K562 (cell line): ENCODE measurements at regions not wholly inside any gene's neighbourhood (a gene's known extent, or its start where the extent isn't known, plus 50 kb on each side); places are given as distances from the start of the nearest gene placed in this dataset.
"Not testable (repeated sequence)": the region's sequence is repeated elsewhere in the genome, so short reads cannot be mapped to it uniquely, and the experiment has no call there.

Experiments
- ATAC-seq: fragments of 200-7000 bp; cut with Tn5 transposase; 3 replicates; pipeline ENCODE4 v1.9.1; 2020; ENCODE audit warnings: moderate library complexity
- BruUV-seq: library from RNA; stranded (reverse); fragments of 400-500 nt; replicated peaks from 2 replicates; lab custom pipeline; 2021; lab: Mats Ljungman, UMichigan
- CTCF ChIA-PET: fragments of 300-600 bp; formaldehyde crosslinking; extraction: SDS; loops from one replicate; lab custom pipeline; 2021; ENCODE audit warnings: low intra/inter-chr PET ratio; lab: Yijun Ruan, JAX
- POLR2A ChIA-PET: fragments of 300-600, 350-650 bp; sonication (Branson Sonifier 250); formaldehyde crosslinking; extraction: SDS; loops from one replicate; lab custom pipeline; 2021; ENCODE audit warnings: antibody characterized with exemption, inconsistent platforms; lab: Yijun Ruan, JAX
- DNase-seq, 4 experiments: peaks; one replicate each; pipeline versions ENCODE4 v3.0.0 to v3.0.0-alpha.2; 2011 to 2018; ENCODE audit warnings: low spot score in 3 of 4, mixed read lengths in 3 of 4; ENCODE audit errors: extremely low read depth in 1 of 4
- FAIRE-seq: peaks from 2 replicates; lab custom pipeline; 2011; peaks lifted over from hg19 to GRCh38; lab: Jason Lieb, UNC
- H2AFZ ChIP-seq: 2 replicates; pipeline ENCODE4 v1.6.0; 2011; ENCODE audit warnings: low read depth, low read length, control low read depth, inconsistent platforms
- H3K27ac ChIP-seq: fragments of 200-600 bp; 3 replicates; pipeline ENCODE4 v1.8.0; 2011; ENCODE audit warnings: low read depth, mild to moderate bottlenecking, control low read depth, inconsistent platforms, low read length, moderate library complexity, mixed read lengths; ENCODE audit errors: extremely low read depth
- H3K27me3 ChIP-seq, 2 experiments: fragments of 300-600 bp in 1 of 2; 2 replicates in 1 of 2; 3 replicates in 1 of 2; pipeline versions ENCODE4 v1.6.0 to v1.8.0; 2011; ENCODE audit warnings: inconsistent platforms in 2 of 2, low read length in 2 of 2, mild to moderate bottlenecking in 1 of 2, mixed read lengths in 1 of 2, moderate library complexity in 1 of 2; ENCODE audit not compliant: control insufficient read depth in 2 of 2, insufficient read depth in 2 of 2
- H3K36me3 ChIP-seq: fragments of 300-600 bp; 3 replicates; pipeline ENCODE4 v1.8.0; 2011; ENCODE audit warnings: mild to moderate bottlenecking, low read length, inconsistent platforms; ENCODE audit not compliant: control insufficient read depth, insufficient read depth
- H3K4me1 ChIP-seq, 2 experiments: fragments of 200-600 bp in 1 of 2; replicated peaks in 1 of 2; 2 replicates in 1 of 2; 3 replicates in 1 of 2; pipeline versions ENCODE4 v1.5.1 to v1.8.0; 2011; ENCODE audit warnings: inconsistent platforms in 2 of 2, low read length in 2 of 2, mild to moderate bottlenecking in 1 of 2, mixed read lengths in 1 of 2, moderate library complexity in 1 of 2; ENCODE audit not compliant: control insufficient read depth in 2 of 2, insufficient read depth in 2 of 2
- H3K4me2 ChIP-seq: 2 replicates; pipeline ENCODE4 v1.6.1; 2011; ENCODE audit warnings: low read length, control low read depth, inconsistent platforms, mixed read lengths; ENCODE audit not compliant: insufficient read depth
- H3K4me3 ChIP-seq: fragments of 200-600 bp; sonication (generic), shearing (Covaris generic); 2 replicates; pipeline ENCODE4 v1.5.1; 2016; ENCODE audit warnings: control low read depth, inconsistent platforms
- H3K79me2 ChIP-seq: fragments of 200-600 bp; 3 replicates; pipeline ENCODE4 v1.8.0; 2011; ENCODE audit warnings: low read length, inconsistent platforms; ENCODE audit not compliant: control insufficient read depth, insufficient read depth
- H3K9ac ChIP-seq, 2 experiments: 2 replicates each; pipeline versions ENCODE4 v1.6.0 to v1.6.1; 2011; ENCODE audit warnings: low read depth in 2 of 2, low read length in 2 of 2, control low read depth in 1 of 2, inconsistent platforms in 1 of 2, mild to moderate bottlenecking in 1 of 2, mixed read lengths in 1 of 2; ENCODE audit not compliant: insufficient read depth in 1 of 2
- H3K9me1 ChIP-seq: one replicate; pipeline ENCODE4 v1.6.0; 2011; ENCODE audit warnings: inconsistent platforms, mild to moderate bottlenecking, low read length, moderate library complexity; ENCODE audit not compliant: control insufficient read depth, insufficient read depth
- H3K9me3 ChIP-seq: replicated peaks from 2 replicates; pipeline ENCODE4 v1.5.1; 2011; ENCODE audit warnings: low read depth, low read length, inconsistent platforms; ENCODE audit not compliant: control insufficient read depth, insufficient read depth
- H4K20me1 ChIP-seq: replicated peaks from 2 replicates; pipeline ENCODE4 v1.6.1; 2011; ENCODE audit warnings: low read length, inconsistent platforms, mixed read lengths; ENCODE audit not compliant: control insufficient read depth, insufficient read depth
- WGBS: fragments of 100-300 bp; shearing (Covaris generic); methylation state at CpG from one replicate; pipeline ENCODE4 v1.1.6; 2016; ENCODE audit warnings: low coverage, mixed read lengths; ENCODE audit not compliant: insufficient coverage; ENCODE audit errors: missing lambda C conversion rate; 5-methylcytosine and 5-hydroxymethylcytosine counted together
- in situ Hi-C: fragments of 300-500 bp; cut with MboI; formaldehyde crosslinking; loops from 4 replicates; pipeline ENCODE4 v1.15.0; 2018; ENCODE audit warnings: inconsistent platforms, mixed read lengths
- intact Hi-C: fragments of 100-400 bp; cut with micrococcal nuclease; formaldehyde crosslinking; loops from 2 replicates; pipeline ENCODE4 v1.14.2; 2022
- TF ChIP-seq, protein P1 (sequence below), 2 experiments: fragments of 450-650 bp; IDR thresholded peaks; 2 replicates each; pipeline ENCODE4 v1.6.1; 2018; ENCODE audit warnings: mild to moderate bottlenecking in 2 of 2, low read depth in 1 of 2; ENCODE audit not compliant: partially characterized antibody in 2 of 2

DNA sequence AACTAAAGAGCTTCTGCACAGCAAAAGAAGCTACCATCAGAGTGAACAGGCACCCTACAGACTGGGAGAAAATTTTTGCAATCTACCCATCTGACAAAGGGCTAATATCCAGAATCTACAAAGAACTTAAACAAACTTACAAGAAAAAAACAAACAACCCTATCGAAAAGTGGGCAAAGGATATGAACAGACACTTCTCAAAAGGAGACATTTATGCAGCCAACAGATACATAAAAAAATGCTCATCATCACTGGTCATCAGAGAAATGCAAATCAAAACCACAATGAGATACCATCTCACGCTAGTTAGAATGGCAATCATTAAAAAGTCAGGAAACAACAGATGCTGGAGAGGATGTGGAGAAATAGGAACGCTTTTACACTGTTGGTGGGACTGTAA lies 72.1 kb downstream of the ELAPOR2 start:
- H3K4me1 ChIP-seq, H3K9me3 ChIP-seq, H2AFZ ChIP-seq, H3K9ac ChIP-seq, H3K79me2 ChIP-seq, FAIRE-seq, DNase-seq, CTCF ChIA-PET, POLR2A ChIA-PET, intact Hi-C loops, H3K27ac ChIP-seq, in situ Hi-C loops, H3K9me1 ChIP-seq, H4K20me1 ChIP-seq, H3K36me3 ChIP-seq, H3K27me3 ChIP-seq, ATAC-seq, BruUV-seq, H3K4me3 ChIP-seq, H3K4me2 ChIP-seq: not testable (repeated sequence)
- WGBS = 51% methylated on average over 2 of the region's 3 CpGs
- TF ChIP-seq, protein P1, sequence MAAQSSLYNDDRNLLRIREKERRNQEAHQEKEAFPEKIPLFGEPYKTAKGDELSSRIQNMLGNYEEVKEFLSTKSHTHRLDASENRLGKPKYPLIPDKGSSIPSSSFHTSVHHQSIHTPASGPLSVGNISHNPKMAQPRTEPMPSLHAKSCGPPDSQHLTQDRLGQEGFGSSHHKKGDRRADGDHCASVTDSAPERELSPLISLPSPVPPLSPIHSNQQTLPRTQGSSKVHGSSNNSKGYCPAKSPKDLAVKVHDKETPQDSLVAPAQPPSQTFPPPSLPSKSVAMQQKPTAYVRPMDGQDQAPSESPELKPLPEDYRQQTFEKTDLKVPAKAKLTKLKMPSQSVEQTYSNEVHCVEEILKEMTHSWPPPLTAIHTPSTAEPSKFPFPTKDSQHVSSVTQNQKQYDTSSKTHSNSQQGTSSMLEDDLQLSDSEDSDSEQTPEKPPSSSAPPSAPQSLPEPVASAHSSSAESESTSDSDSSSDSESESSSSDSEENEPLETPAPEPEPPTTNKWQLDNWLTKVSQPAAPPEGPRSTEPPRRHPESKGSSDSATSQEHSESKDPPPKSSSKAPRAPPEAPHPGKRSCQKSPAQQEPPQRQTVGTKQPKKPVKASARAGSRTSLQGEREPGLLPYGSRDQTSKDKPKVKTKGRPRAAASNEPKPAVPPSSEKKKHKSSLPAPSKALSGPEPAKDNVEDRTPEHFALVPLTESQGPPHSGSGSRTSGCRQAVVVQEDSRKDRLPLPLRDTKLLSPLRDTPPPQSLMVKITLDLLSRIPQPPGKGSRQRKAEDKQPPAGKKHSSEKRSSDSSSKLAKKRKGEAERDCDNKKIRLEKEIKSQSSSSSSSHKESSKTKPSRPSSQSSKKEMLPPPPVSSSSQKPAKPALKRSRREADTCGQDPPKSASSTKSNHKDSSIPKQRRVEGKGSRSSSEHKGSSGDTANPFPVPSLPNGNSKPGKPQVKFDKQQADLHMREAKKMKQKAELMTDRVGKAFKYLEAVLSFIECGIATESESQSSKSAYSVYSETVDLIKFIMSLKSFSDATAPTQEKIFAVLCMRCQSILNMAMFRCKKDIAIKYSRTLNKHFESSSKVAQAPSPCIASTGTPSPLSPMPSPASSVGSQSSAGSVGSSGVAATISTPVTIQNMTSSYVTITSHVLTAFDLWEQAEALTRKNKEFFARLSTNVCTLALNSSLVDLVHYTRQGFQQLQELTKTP (IDR thresholded peaks at IDR 0.05; ENCODE audit: low read depth in 1 of 2, partially characterized antibody in 2 of 2) = peak in 1 of 2 experiments; percentile 96
